Embryonic facial prominence (tissue), 1 donor: ENCODE measurements at regions not wholly inside any gene's neighbourhood (a gene's known extent, or its start where the extent isn't known, plus 50 kb on each side); places are given as distances from the start of the nearest gene placed in this dataset.
"Not testable (repeated sequence)": the region's sequence is repeated elsewhere in the genome, so short reads cannot be mapped to it uniquely, and the experiment has no call there.

Experiments used
- DNase-seq: peaks from one replicate; pipeline ENCODE4 v3.0.0-alpha.2; 2016; ENCODE audit errors: extremely low spot score

GRCh38 chr5:167843881-167844572, 447.4 kb upstream of the WWC1 start:
- no peak for DNase-seq

DNA sequence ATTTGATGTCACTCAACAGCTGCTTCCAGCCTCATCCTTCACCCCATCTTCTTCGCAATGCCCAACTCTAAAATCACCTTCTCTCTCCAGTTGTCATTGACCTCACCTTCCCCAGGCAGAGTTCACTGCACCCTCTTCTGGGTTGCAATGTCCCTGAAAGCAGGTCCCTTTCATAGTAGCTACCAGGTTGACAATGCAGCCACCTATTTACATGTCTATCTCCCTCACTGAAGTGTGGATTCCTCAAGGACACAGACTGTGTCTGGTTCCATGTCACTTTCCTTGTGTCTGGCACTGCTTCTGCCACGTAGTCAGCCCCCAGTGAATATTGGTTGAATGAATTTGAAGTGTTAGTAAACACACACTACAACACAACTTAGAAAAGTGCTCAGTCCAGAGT, 445.5 kb upstream of the WWC1 start:
- no peak for DNase-seq

GRCh38 chr5:167849874-167850273, 441.6 kb upstream of the WWC1 start:
- no peak for DNase-seq

- DNase-seq, result no peak
These were observed 440.5 kb upstream of the WWC1 start for GRCh38 chr5:167850911-167851310.

GRCh38 chr5:167851416-167851815, 440.0 kb upstream of the WWC1 start:
- DNase-seq, result no peak

- no peak for DNase-seq
These were observed 438.9 kb upstream of the WWC1 start for GRCh38 chr5:167852515-167852914.

- no peak for DNase-seq
These were observed 438.0 kb upstream of the WWC1 start for GRCh38 chr5:167853421-167853820.

DNA sequence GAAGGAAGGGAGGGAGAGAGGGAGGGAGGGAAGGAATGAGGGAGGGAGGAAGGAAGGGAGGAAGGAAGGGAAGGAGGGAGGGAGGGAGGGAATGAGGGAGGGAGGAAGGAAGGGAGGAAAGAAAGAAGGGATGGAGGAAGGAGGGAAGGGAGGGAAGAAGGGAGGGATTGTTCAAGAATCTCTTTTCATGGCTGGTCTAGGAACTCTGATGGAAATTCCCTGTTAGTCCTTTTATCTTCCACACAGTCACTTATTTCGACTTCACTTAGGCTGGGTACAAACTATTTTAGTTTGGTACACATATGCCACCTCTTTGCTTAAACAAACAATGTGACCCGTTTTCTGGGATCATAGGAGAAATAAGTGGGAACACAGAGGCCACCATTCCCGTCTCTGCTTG, 435.6 kb upstream of the WWC1 start:
- no peak for DNase-seq

- DNase-seq, result no peak
These were observed 434.1 kb upstream of the WWC1 start for GRCh38 chr5:167857321-167857720.

- not testable (repeated sequence) for DNase-seq
These were observed 433.1 kb upstream of the WWC1 start for GRCh38 chr5:167858186-167858855.

DNA sequence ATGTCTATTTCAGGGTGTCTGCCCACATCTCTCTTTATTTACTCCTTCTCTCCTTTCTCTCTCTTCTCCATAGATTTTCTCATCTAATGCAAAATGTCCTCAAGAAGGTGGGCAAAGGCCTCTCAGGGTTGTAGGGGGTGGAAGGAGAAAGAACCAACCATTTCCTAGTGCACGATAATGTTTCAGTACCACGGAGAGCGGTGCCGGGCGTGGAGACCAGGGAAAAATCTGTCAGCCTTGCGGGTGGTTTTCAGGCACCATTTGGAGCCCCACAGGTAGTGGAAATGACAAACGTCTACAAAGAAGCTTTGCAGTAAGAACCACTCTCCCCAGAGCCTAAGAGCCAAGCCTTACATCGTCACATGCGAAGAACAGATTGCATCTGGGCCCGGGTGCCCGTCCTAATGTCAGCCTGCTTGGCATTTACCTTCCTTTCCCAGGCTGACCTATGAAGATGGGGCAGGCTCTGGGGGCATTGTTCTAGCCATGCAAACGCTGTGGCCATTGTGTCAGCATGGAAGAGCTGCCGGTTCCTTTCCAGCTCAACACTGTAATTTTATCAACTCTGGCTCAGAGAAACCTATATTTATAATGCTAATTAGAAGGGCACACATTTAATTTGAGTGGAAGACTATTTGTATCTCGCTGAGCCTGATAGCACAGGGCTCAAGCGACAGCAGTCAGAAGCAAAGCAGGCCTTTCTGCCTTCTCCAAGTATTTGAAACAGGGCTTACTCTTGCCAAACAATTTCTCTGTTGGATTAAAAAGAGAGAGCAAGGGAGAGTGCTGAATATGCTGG, 430.1 kb upstream of the WWC1 start:
- no peak for DNase-seq

GRCh38 chr5:167861928-167862426, 429.5 kb upstream of the WWC1 start:
- no peak for DNase-seq

DNA sequence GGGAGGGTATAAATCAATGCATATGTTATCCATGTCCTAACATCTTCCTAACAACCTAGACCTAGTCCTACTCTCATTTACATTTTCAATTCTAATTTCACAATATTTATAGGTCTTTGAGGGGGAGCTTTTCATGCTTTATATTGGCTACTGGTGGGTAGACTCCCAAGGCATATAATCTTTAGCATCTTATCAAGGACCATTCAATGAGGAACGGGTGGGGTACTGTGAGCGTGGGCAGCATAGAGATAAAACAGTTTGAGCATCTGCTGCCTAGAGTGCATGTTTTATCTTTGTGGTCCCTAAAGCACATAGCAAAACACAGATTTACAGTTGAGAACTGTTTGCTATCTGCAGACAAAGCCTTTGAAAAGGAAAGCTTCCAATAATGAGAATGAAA, 427.6 kb upstream of the WWC1 start:
- no peak for DNase-seq

DNA sequence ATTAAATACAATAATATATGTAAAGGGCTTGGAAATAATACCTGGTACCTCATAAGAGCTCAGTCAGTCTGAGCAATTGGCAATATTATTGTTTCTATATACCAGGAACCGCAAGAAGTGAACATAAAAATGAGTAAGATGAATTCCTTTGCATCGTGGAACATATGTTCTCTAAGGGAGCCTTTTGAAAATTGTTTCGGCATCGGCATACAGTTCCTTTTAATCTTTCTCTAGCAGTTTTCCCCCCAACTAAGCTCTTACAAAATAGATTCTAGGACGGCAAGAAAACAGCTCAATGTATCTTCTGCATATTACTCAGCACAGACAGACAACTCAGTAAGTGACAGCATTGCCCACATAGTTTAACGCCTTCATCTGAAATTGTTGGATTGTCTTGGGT, 426.6 kb upstream of the WWC1 start:
- no peak for DNase-seq

DNA sequence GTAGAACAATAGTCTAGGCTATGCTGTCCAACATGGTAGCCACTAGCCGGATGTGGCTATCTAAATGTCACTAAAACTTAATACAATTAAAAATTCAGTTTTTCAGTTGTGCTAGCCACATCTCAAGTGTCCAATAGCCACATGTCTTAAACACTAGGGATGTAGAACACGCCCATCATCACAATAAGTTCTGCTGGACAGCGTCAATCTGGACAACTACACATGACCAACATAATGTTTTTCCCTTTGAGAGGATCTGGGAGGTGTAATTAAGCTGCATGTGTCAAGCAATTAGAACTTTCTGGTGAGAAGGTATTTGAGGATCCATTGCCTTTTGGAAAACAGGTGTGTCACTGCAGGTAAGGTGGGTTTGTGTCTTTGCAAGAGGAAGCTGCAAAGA, 424.6 kb upstream of the WWC1 start:
- DNase-seq, result no peak

GRCh38 chr5:167867281-167867680, 424.2 kb upstream of the WWC1 start:
- DNase-seq, result no peak

DNA sequence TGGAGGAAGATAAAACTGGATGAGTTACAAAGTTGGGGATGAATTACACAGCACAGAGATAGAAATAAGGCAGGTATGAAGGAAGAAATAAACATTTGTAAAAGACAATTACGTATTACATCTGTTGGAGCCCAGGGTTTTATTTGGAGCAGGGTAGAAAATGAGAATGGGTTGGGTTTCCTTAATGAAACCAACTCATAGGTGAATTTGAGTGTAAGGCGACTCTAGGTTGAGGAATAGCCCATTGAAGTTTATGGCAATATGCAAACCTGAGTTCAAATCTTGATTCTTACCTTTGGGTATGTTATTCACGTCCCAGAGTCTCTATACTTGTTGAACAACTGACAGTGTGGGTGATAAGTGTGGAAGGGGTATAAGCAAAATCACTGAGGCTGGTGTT, 422.3 kb upstream of the WWC1 start:
- no peak for DNase-seq

GRCh38 chr5:167870055-167870454, 421.4 kb upstream of the WWC1 start:
- no peak for DNase-seq

GRCh38 chr5:167871091-167871490, 420.4 kb upstream of the WWC1 start:
- no peak for DNase-seq

- no peak for DNase-seq
These were observed 418.7 kb upstream of the WWC1 start for GRCh38 chr5:167872791-167873190.

DNA sequence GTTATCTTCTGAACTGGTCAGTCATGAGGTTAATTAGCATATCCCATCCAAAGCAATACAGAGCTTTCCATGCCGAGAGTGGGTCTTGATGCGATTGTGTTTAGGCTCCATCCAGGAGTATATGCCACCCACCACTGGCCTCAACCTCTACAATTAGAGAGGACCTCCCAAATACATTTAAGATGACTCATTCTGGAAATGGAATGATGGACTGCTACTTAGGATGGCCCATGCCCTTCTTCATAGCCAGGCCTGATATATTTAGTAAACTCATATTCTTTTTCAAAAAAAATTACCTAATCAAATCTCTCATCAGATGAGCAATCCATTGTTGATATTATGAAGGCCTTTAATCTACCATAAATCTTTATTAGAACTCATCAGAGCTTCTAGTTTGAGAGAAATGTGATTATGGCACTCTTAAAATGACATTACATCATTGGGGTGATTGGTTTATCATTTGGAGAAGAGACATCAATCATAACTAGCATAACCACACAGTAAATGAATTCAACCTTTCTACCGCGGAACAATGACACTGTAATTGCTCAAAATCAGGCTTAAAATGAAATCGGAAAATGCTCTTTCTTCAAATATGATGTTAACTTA, 414.2 kb upstream of the WWC1 start:
- no peak for DNase-seq

GRCh38 chr5:167877924-167878323, 413.5 kb upstream of the WWC1 start:
- no peak for DNase-seq
